ENCODE measurements at regions not wholly inside any gene's neighbourhood (a gene's known extent, or its start where the extent isn't known, plus 50 kb on each side); places are given as distances from the start of the nearest gene placed in this dataset.

GRCh38 chr3:98954791-98955604 is 53.5 kb upstream of the DCBLD2 start:
- no peak for TF ChIP-seq POLR2AphosphoS5 (IDR thresholded peaks at IDR 0.05; ENCODE audit: insufficient read depth in 1 of 2, low read depth in 1 of 2)
- TF ChIP-seq, protein P1, sequence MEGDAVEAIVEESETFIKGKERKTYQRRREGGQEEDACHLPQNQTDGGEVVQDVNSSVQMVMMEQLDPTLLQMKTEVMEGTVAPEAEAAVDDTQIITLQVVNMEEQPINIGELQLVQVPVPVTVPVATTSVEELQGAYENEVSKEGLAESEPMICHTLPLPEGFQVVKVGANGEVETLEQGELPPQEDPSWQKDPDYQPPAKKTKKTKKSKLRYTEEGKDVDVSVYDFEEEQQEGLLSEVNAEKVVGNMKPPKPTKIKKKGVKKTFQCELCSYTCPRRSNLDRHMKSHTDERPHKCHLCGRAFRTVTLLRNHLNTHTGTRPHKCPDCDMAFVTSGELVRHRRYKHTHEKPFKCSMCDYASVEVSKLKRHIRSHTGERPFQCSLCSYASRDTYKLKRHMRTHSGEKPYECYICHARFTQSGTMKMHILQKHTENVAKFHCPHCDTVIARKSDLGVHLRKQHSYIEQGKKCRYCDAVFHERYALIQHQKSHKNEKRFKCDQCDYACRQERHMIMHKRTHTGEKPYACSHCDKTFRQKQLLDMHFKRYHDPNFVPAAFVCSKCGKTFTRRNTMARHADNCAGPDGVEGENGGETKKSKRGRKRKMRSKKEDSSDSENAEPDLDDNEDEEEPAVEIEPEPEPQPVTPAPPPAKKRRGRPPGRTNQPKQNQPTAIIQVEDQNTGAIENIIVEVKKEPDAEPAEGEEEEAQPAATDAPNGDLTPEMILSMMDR (IDR thresholded peaks at IDR 0.05): no peak
- TF ChIP-seq POLR2A (IDR thresholded peaks at IDR 0.05): no peak
